Hepatocyte (in vitro differentiated cells): ENCODE measurements at regions not wholly inside any gene's neighbourhood (a gene's known extent, or its start where the extent isn't known, plus 50 kb on each side); places are given as distances from the start of the nearest gene placed in this dataset.

Experiments
- DNase-seq: peaks from one replicate; pipeline ENCODE4 v3.0.0-alpha.2; 2016; ENCODE audit warnings: low spot score
- H2AFZ ChIP-seq: fragments of 200-600 bp; sonication (generic); 2 replicates; pipeline ENCODE4 v1.6.0; 2016; ENCODE audit warnings: antibody characterized with exemption, mild to moderate bottlenecking
- H3K27ac ChIP-seq: fragments of 200-600 bp; sonication (generic); 2 replicates; pipeline ENCODE4 v1.5.1; 2016; ENCODE audit warnings: mild to moderate bottlenecking
- H3K27me3 ChIP-seq: fragments of 200-600 bp; sonication (generic); 2 replicates; pipeline ENCODE4 v1.6.1; 2016
- H3K36me3 ChIP-seq: fragments of 200-600 bp; sonication (generic); replicated peaks from 2 replicates; pipeline ENCODE4 v1.5.1; 2016; ENCODE audit warnings: low read depth; ENCODE audit not compliant: insufficient read depth
- H3K4me1 ChIP-seq: fragments of 200-600 bp; sonication (generic); 2 replicates; pipeline ENCODE4 v1.5.1; 2016; ENCODE audit warnings: mild to moderate bottlenecking, moderate library complexity; ENCODE audit not compliant: insufficient read depth
- H3K4me2 ChIP-seq: fragments of 200-600 bp; sonication (generic); 2 replicates; pipeline ENCODE4 v1.6.0; 2016
- H3K4me3 ChIP-seq: fragments of 200-600 bp; sonication (generic); 2 replicates; pipeline ENCODE4 v1.5.1; 2016; ENCODE audit warnings: mild to moderate bottlenecking
- H3K79me2 ChIP-seq: fragments of 200-600 bp; sonication (generic); 2 replicates; pipeline ENCODE4 v1.6.0; 2017; ENCODE audit warnings: mild to moderate bottlenecking
- H3K9me2 ChIP-seq: fragments of 200-600 bp; sonication (generic); replicated peaks from 2 replicates; pipeline ENCODE4 v1.6.0; 2017; ENCODE audit warnings: mild to moderate bottlenecking; ENCODE audit not compliant: insufficient read depth
- H3K9me3 ChIP-seq: fragments of 200-600 bp; sonication (generic); 2 replicates; pipeline ENCODE4 v1.5.1; 2016; ENCODE audit warnings: low read depth, mild to moderate bottlenecking
- H4K20me1 ChIP-seq: fragments of 200-600 bp; sonication (generic); 2 replicates; pipeline ENCODE4 v1.6.0; 2016; ENCODE audit warnings: mild to moderate bottlenecking; ENCODE audit not compliant: insufficient read depth, poor library complexity, severe bottlenecking
- CTCF ChIP-seq: fragments of 200-600 bp; sonication (generic); IDR thresholded peaks from 2 replicates; pipeline ENCODE4 v1.5.1; 2016; ENCODE audit warnings: antibody characterized with exemption, mild to moderate bottlenecking; ENCODE audit not compliant: poor library complexity
- EZH2 ChIP-seq: fragments of 200-600 bp; sonication (generic); IDR thresholded peaks from 2 replicates; pipeline ENCODE4 v1.6.1; 2016; ENCODE audit warnings: antibody characterized with exemption, mild to moderate bottlenecking, borderline replicate concordance
- EZH2phosphoT487 ChIP-seq: fragments of 200-600 bp; sonication (generic); IDR thresholded peaks from one replicate; pipeline ENCODE4 v1.6.1; 2018; ENCODE audit warnings: antibody characterized with exemption, mild to moderate bottlenecking, low read depth, moderate library complexity; ENCODE audit not compliant: unreplicated experiment, severe bottlenecking
- WGBS: methylation state at CpG from one replicate; pipeline ENCODE4 v1.1.6; 2016; ENCODE audit warnings: low lambda C conversion rate; ENCODE audit errors: missing lambda C conversion rate; 5-methylcytosine and 5-hydroxymethylcytosine counted together

- Histone ChIP-seq H3K4me1 (no peaks in the 10 kb centered on the region), H3K36me3 (no peaks in the 10 kb centered on the region), H3K79me2 (no peaks in the 10 kb centered on the region), H3K9me3 (no peaks in the 10 kb centered on the region), H2AFZ (no peak overlapping the region), H3K9me2 (no peaks in the 10 kb centered on the region), H3K27me3 (no peaks in the 10 kb centered on the region), H4K20me1 (no peaks in the 10 kb centered on the region), H3K27ac (no peak overlapping the region), H3K4me2 (no peak overlapping the region), H3K4me3 (no peak overlapping the region)
- TF ChIP-seq EZH2phosphoT487 (no peak), EZH2 (no peak), CTCF (no peak)
- 21% methylated on average over 2 of the region's 2 CpGs for WGBS
- no peak for DNase-seq
Observed at GRCh38 chr2:35228584-35228983, 1127.0 kb upstream of the CRIM1 start.

GRCh38 chr2:35220461-35220860 is 1135.1 kb upstream of the CRIM1 start:
- H2AFZ ChIP-seq: no peak overlapping the region
- H3K4me3 ChIP-seq: no peak overlapping the region
- H3K9me3 ChIP-seq: no peaks in the 10 kb centered on the region
- H4K20me1 ChIP-seq: no peaks in the 10 kb centered on the region
- H3K27me3 ChIP-seq: no peaks in the 10 kb centered on the region
- H3K27ac ChIP-seq: no peak overlapping the region
- H3K4me2 ChIP-seq: no peak overlapping the region
- no peak for TF ChIP-seq EZH2
- TF ChIP-seq CTCF: no peak
- TF ChIP-seq EZH2phosphoT487: no peak
- DNase-seq: no peak
- H3K4me1 ChIP-seq: no peaks in the 10 kb centered on the region
- H3K36me3 ChIP-seq: no peaks in the 10 kb centered on the region
- H3K79me2 ChIP-seq: no peaks in the 10 kb centered on the region
- no peaks in the 10 kb centered on the region for H3K9me2 ChIP-seq
- 60% methylated on average over 2 of the region's 2 CpGs for WGBS

GRCh38 chr2:35204881-35205280 is 1150.7 kb upstream of the CRIM1 start:
- 82% methylated on average over 2 of the region's 2 CpGs for WGBS
- no peaks in the 10 kb centered on the region for H3K27me3 ChIP-seq
- no peak overlapping the region for H3K4me2 ChIP-seq
- H3K4me3 ChIP-seq: no peak overlapping the region
- no peak overlapping the region for H2AFZ ChIP-seq
- H3K36me3 ChIP-seq: no peaks in the 10 kb centered on the region
- no peaks in the 10 kb centered on the region for H3K9me3 ChIP-seq
- no peaks in the 10 kb centered on the region for H3K4me1 ChIP-seq
- no peaks in the 10 kb centered on the region for H3K79me2 ChIP-seq
- no peak for DNase-seq
- no peak for TF ChIP-seq CTCF
- no peak for TF ChIP-seq EZH2phosphoT487
- no peak for TF ChIP-seq EZH2
- H3K9me2 ChIP-seq: no peaks in the 10 kb centered on the region
- no peaks in the 10 kb centered on the region for H4K20me1 ChIP-seq
- no peak overlapping the region for H3K27ac ChIP-seq

- Histone ChIP-seq H3K4me2 (no peak overlapping the region), H2AFZ (no peak overlapping the region), H3K27ac (no peak overlapping the region), H3K9me3 (no peaks in the 10 kb centered on the region), H3K9me2 (no peaks in the 10 kb centered on the region), H3K79me2 (no peaks in the 10 kb centered on the region), H3K36me3 (no peaks in the 10 kb centered on the region), H3K4me3 (no peak overlapping the region), H3K27me3 (no peaks in the 10 kb centered on the region), H3K4me1 (no peaks in the 10 kb centered on the region), H4K20me1 (no peaks in the 10 kb centered on the region)
- DNase-seq: no peak
- TF ChIP-seq EZH2phosphoT487 (no peak), EZH2 (no peak), CTCF (no peak)
- 61% methylated on average over 3 of the region's 3 CpGs for WGBS
Observed at GRCh38 chr2:35204323-35204722, 1151.3 kb upstream of the CRIM1 start.
